Heart left ventricle (tissue), 16 donors: ENCODE measurements at regions not wholly inside any gene's neighbourhood (a gene's known extent, or its start where the extent isn't known, plus 50 kb on each side); places are given as distances from the start of the nearest gene placed in this dataset.

Source experiments
- ATAC-seq, 4 donors: fragments of 200-7000 bp; cut with Tn5 transposase; one replicate each; pipeline ENCODE4 v1.9.1; 2020 to 2022; ENCODE audit warnings: moderate library complexity in 4 of 4, mild to moderate bottlenecking in 3 of 4, moderate number of reproducible peaks in 1 of 4
- DNase-seq, 5 donors: peaks; one replicate each; pipeline ENCODE4 v3.0.0-alpha.2; 2020
- H3K27ac ChIP-seq, 12 donors: fragments of 200-600 bp; sonication (generic) in 4 of 12; one replicate each; pipeline versions ENCODE4 v1.5.0 to v1.8.0; 2016 to 2022; ENCODE audit warnings: mild to moderate bottlenecking in 2 of 12
- H3K27me3 ChIP-seq, 9 donors: fragments of 200-600 bp; sonication (generic) in 2 of 9; one replicate each; pipeline versions ENCODE4 v1.5.1 to v1.8.0; 2016 to 2022; ENCODE audit warnings: mild to moderate bottlenecking in 3 of 9
- H3K36me3 ChIP-seq, 9 donors: fragments of 200-600 bp; sonication (generic) in 2 of 9; one replicate each; pipeline versions ENCODE4 v1.5.0 to v1.8.0; 2018 to 2022; ENCODE audit warnings: mild to moderate bottlenecking in 2 of 9
- H3K4me1 ChIP-seq, 12 donors: fragments of 200-600 bp; sonication (generic) in 4 of 12; one replicate each; pipeline versions ENCODE4 v1.5.0 to v1.8.0; 2016 to 2022; ENCODE audit warnings: mild to moderate bottlenecking in 3 of 12
- H3K4me3 ChIP-seq, 12 donors: fragments of 200-600 bp; sonication (generic) in 4 of 12; one replicate each; pipeline versions ENCODE4 v1.5.0 to v1.8.0; 2017 to 2022; ENCODE audit warnings: mild to moderate bottlenecking in 9 of 12, moderate library complexity in 4 of 12
- H3K9me3 ChIP-seq, 12 donors: fragments of 200-600 bp; sonication (generic) in 4 of 12; one replicate each; pipeline versions ENCODE4 v1.5.0 to v1.8.0; 2016 to 2022; ENCODE audit warnings: mild to moderate bottlenecking in 1 of 12
- POLR2A ChIP-seq, 2 donors: fragments of 450-650 bp; IDR thresholded peaks; one replicate each; pipeline ENCODE4 v1.6.1; 2017; ENCODE audit warnings: antibody characterized with exemption in 2 of 2, mild to moderate bottlenecking in 2 of 2, moderate library complexity in 2 of 2
- WGBS, 4 donors: extraction: QIAGEN DNeasy Blood & Tissue Kit in 2 of 4; methylation state at CpG; one replicate each; pipeline versions ENCODE4 v1.1.5 to v1.1.7; 2013 to 2018; 5-methylcytosine and 5-hydroxymethylcytosine counted together
- intact Hi-C, 10 donors: fragments of 100-400 bp; cut with DNase I; formaldehyde crosslinking; loops; one replicate each; pipeline versions ENCODE4 v1.11.1 to v1.14.2; 2022
- TF ChIP-seq, protein P1 (sequence below), 12 donors: fragments of 200-600 bp; sonication (generic) in 4 of 12; IDR thresholded peaks; one replicate each; pipeline versions ENCODE4 v1.5.0 to v1.8.0; 2018 to 2022; ENCODE audit warnings: antibody characterized with exemption in 12 of 12, mild to moderate bottlenecking in 5 of 12
- donor health status: ischemic (EF 13 %, LVEDD 7.1; RV severe dilation, severe dysfunction).
- donor health status: healthy with polysubstance abuse.
- donor health status: DM: no; HTN: yes; CAD: no.
- donor health status: DM: no; HTN: no; CAD: no.
- donor health status: ischemic (EF 25% LVEDD 6.9; RV normal size, moderate dysfunction).
- donor health status: ischemic (EF 25% LVEDD 5.7; RV mildly dilated, moderate dysfunction).
- donor health status: healthy.
- donor health status: DM: yes; HTN: yes; CAD: no.
- donor health status: ischemic (EF 35%, LVEDD 5.7; RV mildly dilated, moderate dysfunction).
- donor health status: nonischemic (EF 11% LVEDD 7.7; RV severe dilation, severe dysfunction).
- donor health status: DM: yes; HTN: yes; CAD: no.
- donor health status: PGD.
- donor health status: ischemic (EF 29% LVEDD 5.4; RV normal size, mild dysfunction).
- donor health status: nonischemic (EF 23%, LVEDD 6.1; RV moderate dilation, normal function).

DNA sequence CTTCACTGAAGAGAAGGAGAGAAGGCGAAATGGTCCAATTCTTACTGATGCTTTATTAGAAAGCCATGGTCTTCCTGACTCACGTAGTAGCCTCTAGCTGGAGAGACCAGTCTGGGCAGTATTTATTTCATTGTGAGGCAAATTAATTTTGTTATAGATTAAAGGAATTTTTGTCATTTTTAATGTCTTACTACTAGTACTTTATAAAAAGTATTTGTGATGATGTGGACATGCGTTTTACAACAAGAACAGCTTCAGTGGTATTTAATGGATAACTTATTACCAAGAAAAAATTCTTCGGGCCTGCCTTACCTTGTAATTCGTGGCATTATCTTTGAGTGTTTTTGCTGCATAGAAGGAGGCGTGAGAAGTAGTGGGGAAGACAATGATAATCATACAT is 339.4 kb upstream of the SHH start:
- no peak for ATAC-seq
- 75 to 79% (median 76%) methylated on average over 6 of the region's 6 CpGs for WGBS, 4 donors
- H3K36me3 ChIP-seq = no peaks in the 10 kb centered on the region

DNA sequence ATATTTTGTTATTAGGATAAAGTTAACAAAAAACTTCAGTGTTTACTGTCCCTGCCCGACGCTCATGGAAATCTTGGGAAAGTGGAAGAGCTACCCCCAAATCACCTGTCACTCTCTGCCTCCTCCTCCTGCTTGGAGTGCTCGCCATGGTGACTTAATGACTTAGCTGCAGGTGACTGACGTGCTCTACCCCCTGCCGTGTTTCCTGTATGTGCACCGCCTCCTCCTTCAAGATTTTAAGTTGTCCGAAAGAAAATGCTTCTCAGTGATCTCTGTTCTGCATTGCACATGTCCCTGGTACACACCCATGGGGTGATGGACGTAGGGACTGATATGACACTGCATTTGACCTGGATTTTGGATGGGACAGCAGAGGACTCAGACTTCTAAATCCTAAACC is 338.8 kb upstream of the SHH start:
- 55 to 62% (median 57%) methylated on average over 8 of the region's 8 CpGs for WGBS, 4 donors
- intact Hi-C loops = no loop called here
- no peak overlapping the region for H3K4me3 ChIP-seq
- TF ChIP-seq, protein P1, sequence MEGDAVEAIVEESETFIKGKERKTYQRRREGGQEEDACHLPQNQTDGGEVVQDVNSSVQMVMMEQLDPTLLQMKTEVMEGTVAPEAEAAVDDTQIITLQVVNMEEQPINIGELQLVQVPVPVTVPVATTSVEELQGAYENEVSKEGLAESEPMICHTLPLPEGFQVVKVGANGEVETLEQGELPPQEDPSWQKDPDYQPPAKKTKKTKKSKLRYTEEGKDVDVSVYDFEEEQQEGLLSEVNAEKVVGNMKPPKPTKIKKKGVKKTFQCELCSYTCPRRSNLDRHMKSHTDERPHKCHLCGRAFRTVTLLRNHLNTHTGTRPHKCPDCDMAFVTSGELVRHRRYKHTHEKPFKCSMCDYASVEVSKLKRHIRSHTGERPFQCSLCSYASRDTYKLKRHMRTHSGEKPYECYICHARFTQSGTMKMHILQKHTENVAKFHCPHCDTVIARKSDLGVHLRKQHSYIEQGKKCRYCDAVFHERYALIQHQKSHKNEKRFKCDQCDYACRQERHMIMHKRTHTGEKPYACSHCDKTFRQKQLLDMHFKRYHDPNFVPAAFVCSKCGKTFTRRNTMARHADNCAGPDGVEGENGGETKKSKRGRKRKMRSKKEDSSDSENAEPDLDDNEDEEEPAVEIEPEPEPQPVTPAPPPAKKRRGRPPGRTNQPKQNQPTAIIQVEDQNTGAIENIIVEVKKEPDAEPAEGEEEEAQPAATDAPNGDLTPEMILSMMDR (IDR thresholded peaks at IDR 0.05) = no peak
- no peak for TF ChIP-seq POLR2A (IDR thresholded peaks at IDR 0.05)
- no peaks in the 10 kb centered on the region for H3K36me3 ChIP-seq
- peaks cover 0 to 7% (median 0%) of the 10 kb centered on the region in 9 donors for H3K27me3 ChIP-seq
- H3K9me3 ChIP-seq = no peaks in the 10 kb centered on the region
- no peak overlapping the region for H3K27ac ChIP-seq
- H3K4me1 ChIP-seq = no peaks in the 10 kb centered on the region
- ATAC-seq (no peak), DNase-seq (no peak)

More for the DNA sequence above, 339.4 kb upstream of the SHH start:
- H3K4me3 ChIP-seq = no peak overlapping the region
- peaks cover 0 to 7% (median 0%) of the 10 kb centered on the region in 9 donors for H3K27me3 ChIP-seq
- H3K4me1 ChIP-seq = no peaks in the 10 kb centered on the region
- TF ChIP-seq, protein P1 (IDR thresholded peaks at IDR 0.05) = no peak
- no peak for TF ChIP-seq POLR2A (IDR thresholded peaks at IDR 0.05)
- H3K9me3 ChIP-seq = no peaks in the 10 kb centered on the region
- intact Hi-C loops = no loop called here
- H3K27ac ChIP-seq = no peak overlapping the region
- no peak for DNase-seq

DNA sequence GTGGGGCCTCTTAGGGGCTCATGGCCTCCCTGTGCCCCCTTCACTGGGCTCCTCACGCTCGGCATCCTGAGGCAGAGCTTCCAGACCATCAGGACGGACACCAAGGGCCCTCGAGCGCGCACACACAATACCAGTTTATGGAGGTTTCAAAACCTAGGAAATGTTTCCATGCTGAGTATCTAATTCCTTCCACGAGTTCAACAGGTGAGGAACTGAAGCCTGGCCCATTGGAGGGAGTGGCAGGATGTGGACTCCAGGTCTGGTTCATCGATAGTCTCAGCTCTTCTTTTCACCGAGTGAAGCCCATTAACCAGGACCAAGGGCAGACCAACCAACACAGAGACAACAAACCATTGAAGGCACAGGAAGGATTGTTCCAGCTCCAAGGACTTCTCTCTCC is 336.7 kb upstream of the SHH start:
- DNase-seq (no peak), ATAC-seq (no peak)
- Histone ChIP-seq H3K9me3 (no peaks in the 10 kb centered on the region), H3K4me3 (no peak overlapping the region), H3K4me1 (no peaks in the 10 kb centered on the region), H3K36me3 (no peaks in the 10 kb centered on the region), H3K27me3 (peaks cover 0 to 20% (median 0%) of the 10 kb centered on the region in 9 donors), H3K27ac (no peak overlapping the region)
- 81 to 90% (median 87%) methylated on average over 5 to 9 of the region's 9 CpGs for whole genome bisulfite sequencing, 4 donors
- intact Hi-C loops = no loop called here
- TF ChIP-seq POLR2A (IDR thresholded peaks at IDR 0.05) = no peak
- TF ChIP-seq, protein P1 (IDR thresholded peaks at IDR 0.05) = no peak

DNA sequence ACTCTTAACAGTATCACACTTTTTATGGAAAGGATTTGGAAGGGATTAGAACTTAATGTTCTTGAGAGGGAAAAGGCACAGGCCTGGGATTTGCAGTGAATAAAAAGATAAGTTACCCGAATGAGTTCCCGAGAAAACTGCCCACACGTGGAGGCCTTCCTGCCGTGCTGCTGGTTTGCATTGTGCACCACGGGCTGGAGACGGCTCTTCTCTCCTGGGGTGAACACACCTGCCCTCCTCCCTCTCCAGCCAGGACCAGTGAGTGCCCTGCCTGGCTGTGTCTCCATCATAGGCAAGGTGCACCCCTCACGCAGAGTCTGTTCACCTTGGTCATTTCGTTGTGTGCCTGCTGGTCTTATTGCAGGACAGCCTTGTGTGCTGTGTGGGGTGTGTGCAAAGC is 336.3 kb upstream of the SHH start:
- no peaks in the 10 kb centered on the region for H3K9me3 ChIP-seq
- H3K4me3 ChIP-seq = no peak overlapping the region
- ATAC-seq (no peak), DNase-seq (no peak)
- peaks cover 0 to 25% (median 0%) of the 10 kb centered on the region in 9 donors for H3K27me3 ChIP-seq
- no peak for TF ChIP-seq POLR2A (IDR thresholded peaks at IDR 0.05)
- TF ChIP-seq, protein P1 (IDR thresholded peaks at IDR 0.05) = no peak
- no peaks in the 10 kb centered on the region for H3K4me1 ChIP-seq
- intact Hi-C loops = no loop called here
- 72 to 81% (median 77%) methylated on average over 8 of the region's 8 CpGs for WGBS, 4 donors
- H3K27ac ChIP-seq = no peak overlapping the region
- no peaks in the 10 kb centered on the region for H3K36me3 ChIP-seq
